ENCODE measurements at regions not wholly inside any gene's neighbourhood (a gene's known extent, or its start where the extent isn't known, plus 50 kb on each side); places are given as distances from the start of the nearest gene placed in this dataset.

DNA sequence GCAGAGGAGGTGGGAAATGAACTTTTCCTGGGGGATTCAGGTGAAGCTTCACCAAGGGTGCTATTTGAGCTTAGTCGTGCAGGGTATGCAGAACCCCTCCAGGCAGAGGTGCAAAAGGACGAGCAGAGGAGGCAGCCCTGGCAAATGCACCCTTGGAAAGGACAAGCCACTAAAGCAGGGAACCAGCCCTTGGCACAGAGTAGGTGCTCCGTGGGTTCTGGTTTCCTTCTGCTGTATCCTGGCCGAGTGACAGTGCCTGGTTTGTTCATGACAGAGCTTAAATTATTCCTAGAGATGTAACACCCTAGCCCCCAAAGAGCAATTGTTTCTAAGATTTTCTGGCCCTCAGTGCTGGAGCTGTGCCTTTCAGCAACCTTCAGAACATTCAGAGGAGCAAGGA is 73.4 kb upstream of the SYT6 start:
- TF ChIP-seq CTCF (IDR thresholded peaks at IDR 0.05) (no peak), POLR2A (IDR thresholded peaks at IDR 0.05) (no peak)
- Histone ChIP-seq H3K9me3 (replicated peaks in 1 of 3) (no peaks in the 10 kb centered on the region), H3K36me3 (replicated peaks in 1 of 2) (no peaks in the 10 kb centered on the region), H3K4me3 (no peak overlapping the region), H3K4me1 (replicated peaks in 1 of 2) (no peaks in the 10 kb centered on the region), H3K27ac (no peak overlapping the region), H3K27me3 (no peaks in the 10 kb centered on the region)
- no peak for DNase-seq
- intact Hi-C loops (cut with DNase I), result no loop called here
- WGBS, 4 donors, result 63 to 82% (median 71%) methylated on average over 2 to 4 of the region's 4 CpGs

DNA sequence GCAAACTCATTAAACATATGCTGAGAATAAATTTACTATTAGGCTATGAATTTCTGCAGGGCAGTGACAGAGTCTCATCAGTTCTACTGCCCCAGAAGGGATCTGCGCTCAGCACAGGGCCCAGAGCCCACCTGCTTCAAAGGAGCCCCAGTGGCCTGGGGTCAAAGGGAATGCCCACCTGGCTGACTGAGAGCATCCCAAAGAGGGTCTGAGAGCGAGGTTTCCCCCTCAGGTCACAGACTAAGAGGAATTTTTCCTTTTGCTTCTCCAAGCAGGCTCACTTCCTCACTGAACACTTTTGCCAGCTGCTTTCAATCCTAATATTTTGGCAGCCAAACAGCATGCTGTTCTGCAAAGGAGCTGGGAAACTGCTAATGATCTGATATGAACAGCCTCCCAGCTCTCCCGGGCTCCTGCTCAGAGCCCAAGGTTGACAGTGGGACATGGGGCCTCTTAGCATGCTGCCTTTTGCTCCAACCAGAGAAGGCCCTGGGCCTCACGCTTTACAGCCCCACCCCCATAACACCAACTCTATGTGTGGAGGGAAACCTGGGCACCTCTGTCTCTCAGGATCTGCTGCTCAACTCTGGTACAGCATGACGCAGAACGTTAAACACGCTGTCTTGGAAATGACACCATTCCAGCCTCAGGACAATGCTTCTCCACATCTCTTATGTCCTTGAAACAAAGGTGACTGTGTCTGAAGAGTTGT is 70.7 kb upstream of the SYT6 start:
- no peaks in the 10 kb centered on the region for H3K4me1 ChIP-seq (replicated peaks in 1 of 2)
- no peak overlapping the region for H3K4me3 ChIP-seq
- no peaks in the 10 kb centered on the region for H3K36me3 ChIP-seq (replicated peaks in 1 of 2)
- H3K27me3 ChIP-seq, result no peaks in the 10 kb centered on the region
- intact Hi-C loops (cut with DNase I), result no loop called here
- DNase-seq, result peak in 2 of 7 donors; percentile 27 to 63
- WGBS, 4 donors, result 70 to 75% (median 72%) methylated on average over 6 to 7 of the region's 7 CpGs
- no peak overlapping the region for H3K27ac ChIP-seq
- no peak for TF ChIP-seq CTCF (IDR thresholded peaks at IDR 0.05)
- no peak for TF ChIP-seq POLR2A (IDR thresholded peaks at IDR 0.05)
- H3K9me3 ChIP-seq (replicated peaks in 1 of 3), result no peaks in the 10 kb centered on the region

DNA sequence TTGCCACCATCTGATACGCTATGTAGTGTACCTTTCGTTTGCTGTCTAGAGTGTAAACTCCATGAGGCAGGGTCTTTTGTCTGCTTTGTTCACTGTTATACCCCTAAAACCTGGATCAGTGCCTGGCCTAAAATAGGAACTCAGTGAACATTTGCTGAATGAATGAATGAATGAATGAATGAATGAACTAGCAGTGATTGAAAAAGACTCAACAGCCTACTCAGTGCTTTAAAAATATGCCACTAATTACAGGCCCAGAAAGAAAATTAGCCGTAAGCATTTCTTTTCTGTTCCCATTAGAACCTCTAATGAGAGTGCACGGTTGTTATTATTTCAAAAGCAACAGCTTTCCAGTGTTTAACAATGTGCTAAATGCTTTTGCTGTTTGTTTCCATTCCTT is 69.3 kb upstream of the SYT6 start:
- no peak overlapping the region for H3K27ac ChIP-seq
- H3K27me3 ChIP-seq, result no peaks in the 10 kb centered on the region
- no peak overlapping the region for H3K4me3 ChIP-seq
- H3K4me1 ChIP-seq (replicated peaks in 1 of 2), result no peaks in the 10 kb centered on the region
- TF ChIP-seq CTCF (IDR thresholded peaks at IDR 0.05) (no peak), POLR2A (IDR thresholded peaks at IDR 0.05) (no peak)
- DNase-seq, result no peak
- intact Hi-C loops (cut with DNase I), result no loop called here
- no peaks in the 10 kb centered on the region for H3K9me3 ChIP-seq (replicated peaks in 1 of 3)
- H3K36me3 ChIP-seq (replicated peaks in 1 of 2), result no peaks in the 10 kb centered on the region
- 76 to 95% (median 88%) methylated on average over 4 of the region's 4 CpGs for WGBS, 4 donors

DNA sequence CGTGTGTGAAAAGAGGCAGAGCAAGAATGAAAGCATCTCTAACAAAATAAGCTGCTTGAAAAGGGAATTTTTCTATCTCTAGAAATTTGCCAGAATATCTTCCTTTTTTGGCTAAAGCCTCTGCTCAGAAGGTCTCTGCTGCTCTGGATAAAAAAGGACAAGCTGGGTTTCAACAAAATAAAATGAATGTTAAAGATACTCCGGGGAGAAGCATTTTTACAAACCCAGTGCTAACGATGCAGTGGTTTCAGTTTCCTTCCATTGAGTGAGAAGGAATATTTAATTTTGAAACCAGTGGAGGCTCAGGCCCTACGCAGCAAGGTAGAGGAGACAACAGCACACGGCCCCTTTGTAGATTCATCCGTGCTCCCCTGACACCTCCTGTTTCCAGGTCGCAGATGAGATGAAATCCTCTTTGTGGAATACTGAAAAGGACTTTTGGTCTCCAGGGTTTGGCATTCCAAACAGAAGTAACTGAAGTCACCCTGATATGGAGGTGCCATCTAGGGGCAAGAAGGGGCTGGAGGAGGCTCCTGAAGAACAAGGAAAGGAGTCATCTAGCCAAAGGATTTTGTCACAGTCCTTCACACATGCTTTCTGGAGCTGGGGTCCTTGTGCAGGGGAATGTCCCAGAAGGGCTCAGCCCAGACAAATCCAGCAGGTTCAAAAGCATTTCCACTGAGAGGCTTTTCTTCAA is 65.7 kb upstream of the SYT6 start:
- H3K27me3 ChIP-seq, result no peaks in the 10 kb centered on the region
- H3K4me3 ChIP-seq, result no peak overlapping the region
- TF ChIP-seq CTCF (IDR thresholded peaks at IDR 0.05), result no peak
- no peak for TF ChIP-seq POLR2A (IDR thresholded peaks at IDR 0.05)
- no peak overlapping the region for H3K27ac ChIP-seq
- intact Hi-C loops (cut with DNase I), result no loop called here
- DNase-seq, result no peak
- WGBS, 4 donors, result 43 to 60% (median 48%) methylated on average over 7 of the region's 7 CpGs
- no peaks in the 10 kb centered on the region for H3K9me3 ChIP-seq (replicated peaks in 1 of 3)
- no peaks in the 10 kb centered on the region for H3K36me3 ChIP-seq (replicated peaks in 1 of 2)
- no peaks in the 10 kb centered on the region for H3K4me1 ChIP-seq (replicated peaks in 1 of 2)

Data from adrenal gland (tissue), 9 donors.